HEK293T (cell line): ENCODE measurements at regions not wholly inside any gene's neighbourhood (a gene's known extent, or its start where the extent isn't known, plus 50 kb on each side); places are given as distances from the start of the nearest gene placed in this dataset.

Source experiments
- CTCF ChIA-PET: fragments of 350-600 bp; formaldehyde crosslinking; extraction: SDS; loops from one replicate; lab custom pipeline; 2021; ENCODE audit warnings: antibody characterized with exemption, inconsistent platforms; lab: Yijun Ruan, JAX
- POLR2A ChIA-PET: fragments of 350-600 bp; formaldehyde crosslinking; extraction: SDS; loops from one replicate; lab custom pipeline; 2020; ENCODE audit warnings: antibody characterized with exemption, inconsistent platforms; lab: Yijun Ruan, JAX
- DNase-seq: peaks from one replicate; pipeline ENCODE4 v3.0.0; 2012; ENCODE audit warnings: mixed read lengths; ENCODE audit errors: extremely low spot score
- ARNT ChIP-seq: fragments of 450-650 bp; IDR thresholded peaks from 2 replicates; pipeline ENCODE4 v1.6.1; 2017; ENCODE audit warnings: mild to moderate bottlenecking
- BHLHE40 ChIP-seq: fragments of 450-650 bp; IDR thresholded peaks from 2 replicates; pipeline ENCODE4 v1.6.1; 2016; ENCODE audit warnings: mild to moderate bottlenecking, moderate library complexity, borderline replicate concordance
- CTBP1 ChIP-seq: fragments of 450-650 bp; IDR thresholded peaks from 2 replicates; pipeline ENCODE4 v1.6.1; 2016; ENCODE audit warnings: borderline replicate concordance
- ELF4 ChIP-seq: fragments of 450-650 bp; IDR thresholded peaks from 2 replicates; pipeline ENCODE4 v1.6.1; 2017; ENCODE audit warnings: antibody characterized with exemption
- FOXA1 ChIP-seq: fragments of 450-650 bp; IDR thresholded peaks from 2 replicates; pipeline ENCODE4 v1.6.1; 2016; ENCODE audit warnings: mild to moderate bottlenecking
- FOXK2 ChIP-seq: fragments of 450-650 bp; IDR thresholded peaks from 2 replicates; pipeline ENCODE4 v1.6.1; 2016; ENCODE audit warnings: mild to moderate bottlenecking
- FOXM1 ChIP-seq: fragments of 450-650 bp; IDR thresholded peaks from 2 replicates; pipeline ENCODE4 v1.6.1; 2017; ENCODE audit warnings: mild to moderate bottlenecking, borderline replicate concordance
- HDGF ChIP-seq: fragments of 450-650 bp; IDR thresholded peaks from 2 replicates; pipeline ENCODE4 v1.6.1; 2017; ENCODE audit warnings: antibody characterized with exemption, borderline replicate concordance
- L3MBTL2 ChIP-seq: fragments of 450-650 bp; conservative IDR thresholded peaks from 2 replicates; pipeline ENCODE4 v1.6.1; 2016; ENCODE audit warnings: mild to moderate bottlenecking
- LEF1 ChIP-seq: fragments of 450-650 bp; IDR thresholded peaks from 2 replicates; pipeline ENCODE4 v1.6.1; 2017; ENCODE audit warnings: mild to moderate bottlenecking, borderline replicate concordance
- NFRKB ChIP-seq: fragments of 450-650 bp; IDR thresholded peaks from 2 replicates; pipeline ENCODE4 v1.6.1; 2016; ENCODE audit warnings: mild to moderate bottlenecking, moderate library complexity
- PKNOX1 ChIP-seq: fragments of 450-650 bp; IDR thresholded peaks from 2 replicates; pipeline ENCODE4 v1.6.1; 2016
- SP1 ChIP-seq: fragments of 450-650 bp; IDR thresholded peaks from 2 replicates; pipeline ENCODE4 v1.6.1; 2017
- SUZ12 ChIP-seq: fragments of 450-650 bp; IDR thresholded peaks from 2 replicates; pipeline ENCODE4 v1.6.1; 2016; ENCODE audit warnings: mild to moderate bottlenecking
- TARDBP ChIP-seq: fragments of 450-650 bp; IDR thresholded peaks from 2 replicates; pipeline ENCODE4 v1.6.1; 2016
- ZNF384 ChIP-seq: fragments of 450-650 bp; IDR thresholded peaks from 2 replicates; pipeline ENCODE4 v1.6.1; 2016

- CTCF ChIA-PET = no interaction called here
- no peak for TF ChIP-seq SP1
- no peak for TF ChIP-seq CTBP1
- TF ChIP-seq ELF4 = no peak
- TF ChIP-seq TARDBP = no peak
- no peak for TF ChIP-seq NFRKB
- TF ChIP-seq PKNOX1 = no peak
- TF ChIP-seq HDGF = no peak
- TF ChIP-seq SUZ12 = no peak
- no peak for TF ChIP-seq FOXA1
- no peak for TF ChIP-seq LEF1
- no peak for TF ChIP-seq ZNF384
- no peak for TF ChIP-seq FOXM1
- no peak for TF ChIP-seq BHLHE40
- TF ChIP-seq ARNT = no peak
- TF ChIP-seq FOXK2 = no peak
- TF ChIP-seq L3MBTL2 = no peak
- POLR2A ChIA-PET = no interaction called here
- no peak for DNase-seq
Observed at GRCh38 chr11:47905358-47906059, 57.4 kb upstream of the NUP160 start.

GRCh38 chr11:47904808-47905207 is 56.7 kb upstream of the NUP160 start:
- no peak for DNase-seq
- CTCF ChIA-PET = no interaction called here
- TF ChIP-seq BHLHE40 (no peak), SP1 (no peak), ZNF384 (no peak), PKNOX1 (no peak), CTBP1 (no peak), FOXK2 (no peak), FOXM1 (no peak), FOXA1 (no peak), L3MBTL2 (no peak), ARNT (no peak)
- POLR2A ChIA-PET = no interaction called here

GRCh38 chr11:47904048-47904447 is 55.9 kb upstream of the NUP160 start:
- CTCF ChIA-PET = no interaction called here
- TF ChIP-seq LEF1 (no peak), FOXM1 (no peak), NFRKB (no peak), ARNT (no peak), ELF4 (no peak), L3MBTL2 (no peak), HDGF (no peak)
- POLR2A ChIA-PET = no interaction called here
- DNase-seq = no peak

GRCh38 chr11:47899801-47900200 is 51.7 kb upstream of the NUP160 start:
- ChIA-PET POLR2A (no interaction called here), CTCF (no interaction called here)
- TF ChIP-seq FOXK2 (no peak), FOXM1 (no peak), LEF1 (no peak), FOXA1 (no peak), NFRKB (no peak), L3MBTL2 (no peak), CTBP1 (no peak), PKNOX1 (no peak), HDGF (no peak), TARDBP (no peak), SUZ12 (no peak)
- no peak for DNase-seq
